GM18519 (cell line): ENCODE measurements at regions not wholly inside any gene's neighbourhood (a gene's known extent, or its start where the extent isn't known, plus 50 kb on each side); places are given as distances from the start of the nearest gene placed in this dataset.
A peak's percentile ranks its signal among the peaks of the same experiment; 100 is the strongest.
"Not testable (repeated sequence)": the region's sequence is repeated elsewhere in the genome, so short reads cannot be mapped to it uniquely, and the experiment has no call there.

ENCODE experiments used
- ATAC-seq: cut with Tn5 transposase; IDR thresholded peaks from one replicate; pipeline ENCODE4 v1.9.1; 2021; ENCODE audit warnings: mild to moderate bottlenecking, moderate library complexity; ENCODE audit not compliant: unreplicated experiment, low FRiP score

DNA sequence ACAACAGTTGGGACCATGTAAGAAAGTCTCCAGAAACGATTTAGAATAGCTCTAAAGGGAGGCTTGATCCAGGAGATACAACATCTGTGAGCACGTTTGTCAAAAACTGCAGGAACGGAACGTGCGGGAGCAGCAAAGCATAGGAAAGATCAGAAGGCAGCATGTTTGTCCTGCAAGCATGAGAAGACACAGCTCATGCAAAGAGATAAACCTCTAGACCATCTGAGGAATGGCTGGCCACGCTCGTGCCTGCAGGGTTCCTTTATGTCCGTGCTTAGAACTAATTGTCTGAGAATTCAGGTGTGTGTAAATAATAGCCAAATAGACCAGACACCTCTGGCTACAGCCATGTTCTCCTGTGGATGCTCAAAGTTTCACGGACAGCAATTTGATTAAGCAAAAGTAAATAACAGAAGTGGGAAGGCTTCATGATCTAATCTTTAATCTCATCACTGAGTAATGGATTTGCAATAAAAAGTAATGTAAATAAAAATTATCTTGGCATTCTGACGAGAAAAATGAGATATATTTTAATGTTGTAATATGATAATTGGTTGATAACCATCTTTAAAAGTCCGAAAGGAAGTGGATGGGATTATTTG is 534.8 kb upstream of the CDH7 start:
- ATAC-seq, result no peak

DNA sequence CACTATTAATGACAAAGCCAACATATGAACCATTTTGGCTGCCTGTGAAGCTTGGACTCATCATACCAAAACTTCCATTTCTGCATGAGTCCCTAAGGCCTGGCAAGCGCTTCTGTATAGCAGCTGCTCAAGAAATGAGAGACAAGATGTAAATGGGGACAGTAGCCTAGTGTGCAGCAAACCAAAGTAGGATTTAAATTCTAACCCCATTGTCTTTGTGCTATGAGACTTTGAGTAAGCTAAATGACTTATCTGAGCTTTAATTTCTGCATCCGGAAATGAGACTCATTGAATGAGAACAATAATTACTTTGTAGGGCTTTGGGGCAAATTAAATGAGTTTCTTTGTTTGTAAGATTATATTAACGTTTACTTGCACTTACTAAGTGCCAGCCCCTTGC is 536.4 kb upstream of the CDH7 start:
- no peak for ATAC-seq

DNA sequence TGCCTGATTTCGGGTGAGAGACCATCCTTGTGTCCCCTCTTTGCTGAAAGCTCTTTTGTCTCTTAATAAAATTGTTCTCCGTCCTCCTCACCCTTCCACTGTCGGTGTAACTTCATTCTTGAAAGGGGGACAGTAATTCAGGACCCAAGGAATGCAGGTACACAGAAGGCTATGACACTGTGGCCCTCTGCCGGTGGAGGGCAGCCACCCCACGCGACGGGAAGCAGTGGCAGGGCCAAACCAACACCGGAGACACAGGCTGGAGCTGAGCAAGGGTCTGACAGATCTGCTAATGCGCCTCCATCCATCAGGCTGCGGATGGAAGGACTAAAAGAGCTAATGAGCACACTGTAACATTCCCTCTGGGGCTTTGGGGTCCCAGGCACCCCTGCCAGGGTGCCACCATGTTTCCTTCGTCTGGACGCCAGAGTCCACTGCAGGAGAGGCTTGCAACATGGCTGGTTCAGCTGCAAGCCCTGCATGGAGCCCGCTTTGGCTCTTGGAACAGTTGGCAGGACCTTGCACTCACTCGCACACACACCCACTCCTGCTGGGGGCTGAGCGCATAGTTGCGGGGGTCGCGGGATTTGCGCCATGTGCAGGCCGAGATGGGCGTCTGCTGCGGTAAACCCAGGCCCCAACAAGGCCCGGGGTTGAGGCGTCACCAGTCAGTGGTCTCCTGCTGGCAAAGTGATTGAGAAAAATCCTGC is 544.1 kb upstream of the CDH7 start:
- ATAC-seq, result no peak

DNA sequence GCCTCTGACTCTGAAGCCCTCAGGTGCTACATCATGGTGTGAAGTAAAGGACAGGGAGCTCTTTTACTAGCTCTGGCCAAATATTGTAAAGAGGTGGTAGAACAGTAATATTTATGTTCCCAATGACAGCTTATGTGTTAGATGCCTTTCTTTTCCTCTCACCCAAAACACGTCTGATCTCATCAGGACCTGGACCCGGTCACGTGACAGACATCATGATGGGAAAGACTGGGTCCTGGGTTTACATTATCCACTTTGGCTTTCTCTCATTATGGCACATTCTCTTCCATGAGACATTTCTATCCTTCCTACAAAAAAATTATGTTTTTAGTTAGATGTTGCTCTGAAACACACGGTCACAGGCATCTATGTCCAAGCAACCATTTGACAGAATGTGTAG is 548.7 kb upstream of the CDH7 start:
- ATAC-seq, result no peak

DNA sequence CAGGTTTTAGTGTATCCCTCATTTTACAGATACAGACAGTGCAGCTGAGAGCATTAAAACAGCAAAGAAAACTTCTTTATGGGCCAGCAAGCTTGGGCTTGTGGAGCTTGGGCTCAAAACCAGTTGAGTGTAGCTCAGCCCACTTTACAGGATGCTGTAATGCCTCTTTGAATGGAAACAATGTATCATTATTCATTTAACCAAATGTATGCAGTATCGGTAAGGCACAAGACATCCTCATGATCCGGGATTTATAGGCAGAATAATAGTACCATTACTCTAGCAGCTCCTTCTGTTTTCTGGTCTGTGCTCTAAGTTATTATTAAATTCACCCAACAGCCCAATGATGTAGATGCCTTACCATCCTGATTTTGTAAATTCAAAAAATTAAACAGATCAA is 575.1 kb upstream of the CDH7 start:
- no peak for ATAC-seq

DNA sequence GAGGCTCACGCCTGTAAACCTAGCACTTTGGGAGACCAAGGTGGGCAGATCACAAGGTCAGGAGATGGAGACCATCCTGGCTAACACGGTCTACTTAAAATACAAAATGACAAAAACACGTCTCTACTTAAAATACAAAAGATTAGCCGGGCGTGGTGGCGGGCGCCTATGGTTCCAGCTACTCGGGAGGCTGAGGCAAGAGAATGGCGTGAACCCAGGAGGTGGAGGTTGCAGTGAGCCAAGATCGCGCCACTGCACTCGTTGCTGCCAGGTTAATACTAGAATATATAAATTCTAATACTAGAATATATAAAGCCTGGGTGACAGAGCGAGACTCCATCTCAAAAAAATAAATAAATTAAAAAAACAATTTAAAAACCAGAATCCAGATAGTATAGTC is 588.7 kb upstream of the CDH7 start:
- ATAC-seq, result not testable (repeated sequence)

DNA sequence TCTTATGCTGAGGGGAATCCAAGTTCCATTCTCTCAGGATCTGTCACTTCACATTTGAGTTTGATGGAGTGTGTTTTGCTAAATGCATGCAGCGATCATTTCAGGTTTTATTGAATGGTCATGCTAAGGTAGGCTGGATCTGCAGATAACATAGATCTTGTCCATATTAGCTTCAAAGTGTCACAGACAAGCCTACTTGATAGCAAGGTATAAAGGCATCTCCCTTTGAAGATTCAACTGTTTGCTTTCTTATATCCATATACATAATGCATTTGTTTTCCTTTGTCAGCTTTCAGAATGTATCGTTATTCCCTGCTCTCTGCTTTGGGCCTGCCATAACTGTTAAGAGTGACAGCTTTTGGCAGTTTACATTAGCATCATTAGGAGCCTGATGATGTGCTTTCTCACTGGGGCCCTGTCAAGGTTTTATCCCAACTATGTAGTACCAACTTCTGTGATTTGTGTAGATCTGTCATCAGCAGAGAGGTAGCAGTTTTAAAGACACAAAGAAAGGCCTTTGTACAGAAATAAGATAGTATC is 604.3 kb upstream of the CDH7 start:
- ATAC-seq, result no peak

DNA sequence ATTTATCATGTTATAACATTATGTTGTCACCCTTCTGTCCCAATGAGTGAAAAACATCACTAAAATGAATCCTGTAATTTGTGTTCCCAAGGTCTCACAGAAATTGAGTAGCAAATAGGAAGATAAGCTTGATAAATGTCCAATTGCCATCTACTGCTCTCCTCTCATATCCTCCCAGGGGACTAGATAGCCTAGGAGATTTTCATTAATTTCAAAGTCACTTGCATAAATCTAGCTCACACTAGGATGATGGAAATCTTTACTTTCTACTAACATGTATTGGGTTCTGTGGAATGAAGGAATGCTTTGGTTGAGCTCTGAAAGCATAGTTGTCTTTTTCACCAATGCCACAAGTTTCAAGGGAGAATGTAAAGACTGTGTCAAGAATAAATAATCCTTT is 605.5 kb upstream of the CDH7 start:
- no peak for ATAC-seq

DNA sequence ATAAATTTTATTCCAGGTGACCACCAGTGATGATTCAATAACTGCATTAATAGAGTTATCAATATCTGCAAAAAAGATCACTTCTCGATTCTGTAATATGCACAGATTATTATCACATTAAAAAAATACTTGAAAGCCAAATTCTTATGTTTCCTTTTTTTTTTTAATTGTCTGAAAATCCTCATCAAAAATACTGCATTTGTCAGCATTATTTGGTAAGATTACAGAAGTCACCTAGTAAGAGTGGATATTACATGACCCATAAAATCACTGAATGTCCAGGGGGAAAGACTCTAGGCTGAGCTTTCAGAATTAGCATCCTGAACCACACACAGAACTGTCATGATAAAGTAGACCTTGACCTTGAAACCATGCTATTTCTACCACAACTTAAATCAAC is 617.2 kb upstream of the CDH7 start:
- ATAC-seq, result no peak

DNA sequence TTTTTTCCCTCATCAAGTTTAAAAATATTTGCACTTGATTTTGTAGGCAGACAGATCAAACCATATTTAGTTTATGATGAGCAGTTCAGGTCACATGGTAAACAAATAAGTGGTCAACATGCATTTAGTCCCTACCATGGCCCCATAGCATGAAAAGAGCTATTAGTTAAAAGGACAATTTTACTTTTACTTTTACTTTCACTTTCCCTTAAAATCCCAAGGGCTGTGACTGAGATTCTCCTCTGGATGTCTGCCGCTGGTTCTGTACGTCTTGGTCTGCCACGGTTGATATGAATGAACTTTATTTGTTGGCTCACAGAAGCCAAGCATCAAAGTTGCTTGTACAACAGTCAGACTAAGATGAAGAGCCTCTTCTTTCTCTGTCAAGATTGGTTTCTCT is 626.2 kb upstream of the CDH7 start:
- ATAC-seq, result no peak

DNA sequence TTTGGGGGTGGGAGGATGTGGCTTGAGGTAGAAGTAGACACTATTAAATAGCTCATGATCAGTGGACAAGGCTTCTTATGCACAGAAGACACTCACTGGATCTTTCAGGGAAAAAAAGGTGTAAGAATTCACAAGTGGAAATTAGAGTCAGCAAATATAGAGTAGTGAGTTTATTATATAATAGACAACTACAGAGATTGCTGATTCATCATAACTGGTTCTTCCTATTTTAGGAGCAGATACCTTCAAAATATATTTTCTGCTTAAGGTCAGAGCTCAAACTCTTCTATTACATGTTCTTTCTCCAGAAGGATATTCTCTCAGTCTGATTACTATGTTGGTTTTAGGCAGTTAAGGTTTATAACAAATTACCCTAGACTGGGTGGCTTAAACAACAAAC is 646.9 kb upstream of the CDH7 start:
- ATAC-seq, result no peak

DNA sequence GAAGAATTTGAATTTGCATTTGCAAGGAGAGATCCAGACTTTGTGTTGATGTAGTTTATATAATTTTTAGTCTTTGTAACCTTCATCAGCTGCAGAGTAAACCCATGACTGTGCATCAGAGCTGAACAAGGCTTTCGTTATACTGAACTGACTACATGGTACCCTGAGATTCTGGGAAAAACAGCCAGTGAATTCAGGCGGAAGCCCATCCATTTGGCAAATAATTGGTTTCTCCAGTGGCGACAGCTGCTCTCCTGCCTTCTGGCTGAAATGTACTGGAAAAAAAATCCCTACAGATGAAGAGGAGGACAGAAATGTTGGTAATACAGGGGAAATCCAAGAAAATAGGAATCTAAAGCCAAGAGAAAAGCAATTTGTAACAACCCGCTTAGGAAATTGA is 657.5 kb upstream of the CDH7 start:
- no peak for ATAC-seq

DNA sequence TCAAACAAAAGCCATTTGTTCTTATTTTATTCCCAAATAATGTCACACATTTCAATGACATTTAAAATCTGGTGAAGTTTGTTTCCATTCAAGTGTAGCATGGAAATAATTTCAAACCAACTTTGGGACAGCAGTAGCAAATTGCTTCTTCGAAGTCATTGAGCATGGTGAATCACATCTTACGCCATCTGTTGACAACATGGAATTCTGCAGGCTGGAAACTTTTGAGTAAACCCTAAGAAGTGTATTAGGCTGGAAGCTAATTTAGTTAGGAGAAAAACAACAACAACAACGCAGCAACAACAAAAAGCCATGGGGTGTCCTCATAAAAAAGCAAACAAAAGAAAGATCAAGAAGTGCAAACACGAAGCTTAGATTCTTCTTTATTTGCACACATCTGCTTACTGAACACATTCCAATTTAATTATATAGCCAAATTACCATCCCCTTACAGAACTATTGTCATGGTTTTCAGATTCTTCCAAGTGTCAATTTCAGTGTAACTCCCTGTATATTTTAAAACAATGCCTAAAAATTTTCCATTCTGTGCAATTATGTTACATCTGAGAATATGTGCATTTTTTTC is 659.0 kb upstream of the CDH7 start:
- peak; percentile 71 for ATAC-seq

DNA sequence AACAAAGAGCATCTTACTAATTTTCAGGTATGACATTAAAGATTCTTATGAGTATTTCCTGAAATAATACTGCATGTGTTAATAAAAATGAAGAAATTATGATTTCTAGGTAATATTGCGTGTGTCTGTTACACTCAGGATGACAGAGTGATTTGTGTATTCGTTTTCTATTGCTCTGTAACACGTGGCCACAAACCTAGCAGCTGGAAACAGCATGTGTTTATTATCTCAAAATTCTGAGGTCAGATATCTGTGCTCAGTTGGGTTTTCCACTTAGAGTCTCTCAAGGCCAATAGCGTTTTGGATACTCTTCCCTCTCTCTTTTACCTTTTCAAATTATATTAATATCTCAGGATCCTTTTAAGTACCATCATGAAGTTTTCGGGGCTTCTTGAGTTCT is 667.9 kb upstream of the CDH7 start:
- ATAC-seq, result no peak

DNA sequence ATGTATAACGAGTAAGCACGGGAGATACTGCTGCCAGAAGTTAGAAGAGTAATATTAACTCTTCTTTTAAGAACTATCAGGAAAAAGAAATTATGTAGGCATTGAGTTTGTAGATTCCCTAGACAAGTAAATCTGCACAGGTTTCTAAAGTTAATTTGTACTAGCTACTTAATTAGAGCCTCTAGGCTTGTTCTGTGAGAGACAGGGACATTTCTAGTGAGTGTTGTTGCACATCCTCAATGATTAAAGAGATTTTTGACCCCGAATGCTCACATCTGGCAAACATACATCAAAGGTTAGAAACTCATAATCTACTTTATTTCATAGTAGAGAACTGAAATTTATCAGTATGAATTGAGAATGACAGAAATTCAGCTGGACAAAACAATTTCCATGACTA is 669.0 kb upstream of the CDH7 start:
- ATAC-seq, result no peak

DNA sequence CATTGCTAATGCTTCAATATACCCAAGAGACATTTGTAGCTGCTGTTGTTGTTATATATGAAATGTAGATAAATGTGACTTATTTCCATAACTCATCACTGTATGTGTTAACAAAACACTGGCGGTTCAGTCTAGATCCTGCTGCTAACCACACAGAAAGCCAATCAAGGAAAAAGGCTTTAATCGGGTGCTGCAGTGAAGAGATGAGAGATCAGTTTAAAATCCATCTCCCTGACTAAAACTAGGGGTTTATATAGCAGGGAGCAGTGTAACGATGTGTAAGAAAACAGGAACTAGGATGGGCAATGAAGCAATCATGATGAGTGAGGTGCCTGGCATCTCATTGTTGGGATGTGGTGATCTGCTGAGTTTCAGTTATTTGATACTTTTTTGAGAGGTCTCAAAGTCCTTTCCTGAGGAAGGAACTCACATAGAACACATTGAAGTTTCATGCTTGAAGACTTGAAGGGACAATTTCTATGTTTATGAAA is 677.7 kb upstream of the CDH7 start:
- no peak for ATAC-seq

DNA sequence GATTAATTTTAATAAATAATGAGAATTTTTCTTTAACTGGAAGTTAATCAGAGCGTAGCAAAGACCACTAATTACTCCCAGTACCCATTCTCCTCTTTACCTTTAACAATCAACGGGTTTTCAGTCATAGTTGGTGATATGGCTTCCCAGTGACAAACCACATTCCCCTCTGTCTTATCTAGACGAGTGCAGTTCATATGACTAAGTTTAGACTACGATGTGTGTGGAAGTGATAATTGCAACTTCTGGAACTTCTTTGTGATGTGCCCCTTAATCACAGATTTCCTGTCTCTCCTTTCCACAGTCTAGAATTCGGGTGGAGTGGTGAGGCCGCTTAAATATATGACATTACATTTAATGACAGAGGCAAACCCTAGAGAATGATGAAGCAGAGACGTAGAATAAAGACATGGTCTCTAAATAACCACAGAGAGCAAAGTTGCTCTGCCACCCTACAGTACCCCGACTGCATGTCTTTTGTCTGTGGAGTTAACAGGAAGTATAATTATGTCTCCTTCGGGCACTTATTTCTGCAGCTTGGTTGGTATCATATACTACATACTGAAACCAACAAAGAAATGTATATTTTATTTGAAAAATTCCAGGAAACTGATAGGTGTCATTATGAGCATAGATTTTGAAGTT is 693.3 kb upstream of the CDH7 start:
- ATAC-seq, result no peak

DNA sequence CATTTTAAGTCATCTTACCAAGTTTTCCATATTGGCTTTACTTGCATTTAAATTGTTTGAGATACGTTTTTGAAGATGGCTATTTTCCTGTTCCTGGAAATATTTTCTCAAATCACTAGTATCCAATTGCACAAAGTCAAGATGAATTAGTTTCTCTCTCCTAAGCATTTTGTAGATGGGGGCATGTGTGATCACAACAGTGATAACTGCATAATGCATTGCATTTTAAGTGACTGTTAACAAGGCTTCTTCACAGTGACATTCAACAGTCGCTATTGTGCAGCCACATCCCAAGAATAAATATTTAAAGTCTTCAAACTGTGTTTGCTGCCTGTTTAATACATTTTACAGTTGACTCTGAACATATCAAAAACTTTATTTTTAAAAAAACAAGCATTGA is 694.2 kb upstream of the CDH7 start:
- no peak for ATAC-seq

DNA sequence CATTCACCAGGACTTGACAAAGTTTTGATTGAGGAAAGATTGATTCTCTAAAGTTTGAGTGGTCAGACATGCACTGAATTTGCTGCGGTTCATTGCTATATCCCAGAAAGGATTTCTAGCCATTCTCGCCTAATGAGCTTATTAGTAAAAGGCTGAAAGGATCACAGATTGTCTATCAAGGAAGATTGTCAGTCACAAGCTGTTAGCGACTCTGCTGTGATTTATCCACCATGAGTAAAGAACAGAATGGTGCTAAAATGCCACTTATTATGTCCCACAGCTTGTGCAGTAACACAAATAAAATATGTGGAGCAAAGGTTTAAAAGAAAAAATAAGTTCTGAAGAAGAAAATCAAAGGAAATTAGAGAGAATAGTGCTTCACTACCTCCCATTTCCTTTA is 701.2 kb upstream of the CDH7 start:
- no peak for ATAC-seq

DNA sequence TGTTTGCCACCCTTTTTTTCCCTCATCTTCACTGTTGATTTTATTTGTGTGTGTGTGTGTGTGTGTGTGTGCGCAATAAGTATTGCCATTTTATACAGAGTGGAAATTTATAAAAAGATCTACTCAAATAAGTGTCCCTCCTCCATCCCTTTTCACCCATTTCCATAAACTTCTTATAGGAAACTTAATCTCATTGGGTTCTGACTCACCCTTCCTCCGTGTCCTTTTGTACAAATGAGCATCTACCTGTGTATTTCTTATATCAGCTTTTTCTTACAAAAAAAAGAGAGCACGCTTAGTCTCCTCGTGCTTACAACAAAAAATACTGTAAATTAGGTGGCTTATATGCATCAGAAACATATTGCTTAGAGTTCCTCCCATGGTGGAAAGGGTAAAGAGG is 711.2 kb upstream of the CDH7 start:
- ATAC-seq, result no peak

DNA sequence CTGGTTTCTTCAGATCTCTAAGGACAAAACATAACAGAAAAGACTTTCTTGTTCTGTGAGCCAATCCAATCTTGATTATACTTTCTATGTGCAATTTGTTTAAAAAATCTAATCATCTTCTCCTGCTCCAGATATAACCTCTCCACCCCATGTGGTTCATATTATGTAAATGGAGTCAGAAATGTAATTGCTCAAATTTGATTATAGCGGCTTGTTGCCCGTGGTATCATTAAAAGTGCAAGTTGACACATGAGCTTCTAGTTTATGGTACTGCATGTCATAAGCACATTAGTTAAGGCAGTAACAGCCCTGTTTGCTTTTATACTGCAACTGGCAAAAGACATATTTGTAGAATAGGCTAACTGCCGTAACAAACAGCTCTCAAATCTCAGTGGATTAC is 715.1 kb upstream of the CDH7 start:
- ATAC-seq, result no peak
